PFSK-1 (cell line): ENCODE measurements at regions not wholly inside any gene's neighbourhood (a gene's known extent, or its start where the extent isn't known, plus 50 kb on each side); places are given as distances from the start of the nearest gene placed in this dataset.

ENCODE experiments used
- FOXP2 ChIP-seq: optimal IDR thresholded peaks from 2 replicates; pipeline ENCODE3; 2011; ENCODE audit warnings: borderline replicate concordance, control low read depth, inconsistent platforms; ENCODE audit not compliant: insufficient read depth; ENCODE audit errors: extremely low read length, extremely low read depth
- POLR2AphosphoS5 ChIP-seq: IDR thresholded peaks from 2 replicates; pipeline ENCODE4 v1.6.1; 2012; ENCODE audit warnings: low read depth, mild to moderate bottlenecking, control low read depth, low read length, moderate library complexity
- SIN3A ChIP-seq: IDR thresholded peaks from 2 replicates; pipeline ENCODE4 v1.6.1; 2012; ENCODE audit warnings: mild to moderate bottlenecking, low read length, moderate library complexity, borderline replicate concordance; ENCODE audit not compliant: insufficient read depth
- TAF1 ChIP-seq: IDR thresholded peaks from 2 replicates; pipeline ENCODE4 v1.6.1; 2012; ENCODE audit warnings: low read length, control low read depth, borderline replicate concordance; ENCODE audit not compliant: insufficient read depth
- TF ChIP-seq, protein P1 (sequence below), 2 experiments: IDR thresholded peaks; 2 replicates each; pipeline versions ENCODE4 v1.6.1 to v1.8.0; 2011 to 2012; ENCODE audit warnings: low read depth in 2 of 2, low read length in 2 of 2, control low read depth in 1 of 2, inconsistent platforms in 1 of 2, mild to moderate bottlenecking in 1 of 2, moderate library complexity in 1 of 2; ENCODE audit not compliant: insufficient read depth in 1 of 2

DNA sequence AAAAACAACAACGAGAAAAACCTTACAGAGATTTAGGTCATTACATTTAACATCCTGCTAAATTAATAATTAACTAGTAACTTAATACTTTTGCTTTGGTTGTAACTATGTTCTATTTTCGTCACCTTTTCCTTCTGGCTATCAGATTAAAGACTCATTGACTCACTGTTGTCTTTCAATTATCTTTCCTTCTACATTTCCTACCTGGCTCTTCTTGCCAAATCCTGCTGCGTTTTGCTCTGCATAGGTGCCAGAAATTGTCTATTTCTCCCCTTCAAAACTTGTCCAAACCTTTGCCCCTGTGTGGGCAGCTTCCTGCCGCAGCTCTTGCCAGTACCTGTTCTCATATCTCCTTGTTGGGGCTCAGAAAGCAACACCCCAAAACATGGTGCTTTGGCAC is 235.5 kb upstream of the ZNF608 start:
- TF ChIP-seq TAF1 (no peak), POLR2AphosphoS5 (no peak)
- TF ChIP-seq, protein P1, sequence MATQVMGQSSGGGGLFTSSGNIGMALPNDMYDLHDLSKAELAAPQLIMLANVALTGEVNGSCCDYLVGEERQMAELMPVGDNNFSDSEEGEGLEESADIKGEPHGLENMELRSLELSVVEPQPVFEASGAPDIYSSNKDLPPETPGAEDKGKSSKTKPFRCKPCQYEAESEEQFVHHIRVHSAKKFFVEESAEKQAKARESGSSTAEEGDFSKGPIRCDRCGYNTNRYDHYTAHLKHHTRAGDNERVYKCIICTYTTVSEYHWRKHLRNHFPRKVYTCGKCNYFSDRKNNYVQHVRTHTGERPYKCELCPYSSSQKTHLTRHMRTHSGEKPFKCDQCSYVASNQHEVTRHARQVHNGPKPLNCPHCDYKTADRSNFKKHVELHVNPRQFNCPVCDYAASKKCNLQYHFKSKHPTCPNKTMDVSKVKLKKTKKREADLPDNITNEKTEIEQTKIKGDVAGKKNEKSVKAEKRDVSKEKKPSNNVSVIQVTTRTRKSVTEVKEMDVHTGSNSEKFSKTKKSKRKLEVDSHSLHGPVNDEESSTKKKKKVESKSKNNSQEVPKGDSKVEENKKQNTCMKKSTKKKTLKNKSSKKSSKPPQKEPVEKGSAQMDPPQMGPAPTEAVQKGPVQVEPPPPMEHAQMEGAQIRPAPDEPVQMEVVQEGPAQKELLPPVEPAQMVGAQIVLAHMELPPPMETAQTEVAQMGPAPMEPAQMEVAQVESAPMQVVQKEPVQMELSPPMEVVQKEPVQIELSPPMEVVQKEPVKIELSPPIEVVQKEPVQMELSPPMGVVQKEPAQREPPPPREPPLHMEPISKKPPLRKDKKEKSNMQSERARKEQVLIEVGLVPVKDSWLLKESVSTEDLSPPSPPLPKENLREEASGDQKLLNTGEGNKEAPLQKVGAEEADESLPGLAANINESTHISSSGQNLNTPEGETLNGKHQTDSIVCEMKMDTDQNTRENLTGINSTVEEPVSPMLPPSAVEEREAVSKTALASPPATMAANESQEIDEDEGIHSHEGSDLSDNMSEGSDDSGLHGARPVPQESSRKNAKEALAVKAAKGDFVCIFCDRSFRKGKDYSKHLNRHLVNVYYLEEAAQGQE (IDR thresholded peaks at IDR 0.05; ENCODE audit: insufficient read depth in 1 of 2, low read depth in 2 of 2, low read length in 2 of 2), result no peak

DNA sequence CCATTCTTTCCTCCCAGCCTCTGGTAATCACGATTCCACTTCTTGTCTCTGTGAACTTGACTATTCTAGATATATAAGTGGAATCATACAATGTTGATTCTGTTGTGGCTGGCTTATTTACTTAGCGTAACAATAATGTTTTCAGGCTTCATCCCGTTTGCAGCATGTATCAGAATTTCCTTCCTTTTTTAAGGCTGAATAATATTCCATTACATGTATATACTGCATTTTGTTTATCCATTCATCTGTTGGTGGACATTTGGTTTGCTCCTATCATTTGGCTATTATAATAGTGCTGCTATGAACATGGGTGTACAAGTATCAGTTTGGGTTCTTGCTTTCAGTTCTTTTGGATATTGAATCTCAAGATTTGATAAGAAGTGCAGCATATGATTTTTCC is 239.7 kb upstream of the ZNF608 start:
- TF ChIP-seq SIN3A, result no peak
- TF ChIP-seq POLR2AphosphoS5, result no peak
- no peak for TF ChIP-seq FOXP2
- no peak for TF ChIP-seq TAF1
- TF ChIP-seq, protein P1 (IDR thresholded peaks at IDR 0.05; ENCODE audit: insufficient read depth in 1 of 2, low read depth in 2 of 2, low read length in 2 of 2), result no peak

DNA sequence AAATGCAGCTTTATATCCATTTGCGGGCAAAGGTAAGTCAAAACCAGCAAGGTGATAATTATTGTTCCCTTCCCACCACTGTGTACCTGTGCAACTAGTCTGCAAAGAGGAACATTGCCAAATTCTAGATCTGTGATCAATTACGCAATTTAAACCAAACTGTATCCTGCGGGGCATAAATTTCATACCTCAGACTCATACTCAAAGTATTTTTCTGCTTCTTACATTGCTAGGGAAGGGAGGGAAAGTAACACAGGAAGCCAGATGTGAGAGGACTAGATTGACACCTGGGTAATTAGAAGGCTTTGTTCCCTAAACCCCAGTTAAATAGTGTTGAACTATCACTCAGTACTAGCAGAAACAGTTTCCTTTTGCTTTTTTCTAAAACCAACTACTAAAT is 240.2 kb upstream of the ZNF608 start:
- TF ChIP-seq TAF1 (no peak), FOXP2 (no peak), POLR2AphosphoS5 (no peak), SIN3A (no peak)
- TF ChIP-seq, protein P1 (IDR thresholded peaks at IDR 0.05; ENCODE audit: insufficient read depth in 1 of 2, low read depth in 2 of 2, low read length in 2 of 2), result no peak

DNA sequence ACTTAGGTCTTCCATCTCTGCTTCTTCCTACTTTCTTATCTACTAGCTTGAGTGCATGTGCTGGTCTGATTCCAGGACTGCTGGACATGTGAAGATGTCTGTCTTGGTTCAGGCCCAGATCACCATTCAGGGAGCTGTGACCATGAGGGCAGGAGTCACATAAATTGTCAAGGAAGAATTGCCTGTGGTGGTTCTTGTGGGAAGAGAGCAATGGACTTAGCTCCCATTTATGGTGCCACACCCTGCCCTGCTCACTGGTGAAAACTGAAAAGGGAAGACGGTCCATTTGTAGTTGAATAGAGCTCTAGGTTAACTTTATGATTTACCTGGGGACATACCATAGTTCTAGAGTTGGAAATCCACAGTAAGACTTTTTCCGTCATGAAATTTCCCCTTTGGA is 244.3 kb upstream of the ZNF608 start:
- no peak for TF ChIP-seq FOXP2
- TF ChIP-seq POLR2AphosphoS5, result no peak
- TF ChIP-seq SIN3A, result no peak
- TF ChIP-seq TAF1, result no peak
- TF ChIP-seq, protein P1 (IDR thresholded peaks at IDR 0.05; ENCODE audit: insufficient read depth in 1 of 2, low read depth in 2 of 2, low read length in 2 of 2), result no peak

DNA sequence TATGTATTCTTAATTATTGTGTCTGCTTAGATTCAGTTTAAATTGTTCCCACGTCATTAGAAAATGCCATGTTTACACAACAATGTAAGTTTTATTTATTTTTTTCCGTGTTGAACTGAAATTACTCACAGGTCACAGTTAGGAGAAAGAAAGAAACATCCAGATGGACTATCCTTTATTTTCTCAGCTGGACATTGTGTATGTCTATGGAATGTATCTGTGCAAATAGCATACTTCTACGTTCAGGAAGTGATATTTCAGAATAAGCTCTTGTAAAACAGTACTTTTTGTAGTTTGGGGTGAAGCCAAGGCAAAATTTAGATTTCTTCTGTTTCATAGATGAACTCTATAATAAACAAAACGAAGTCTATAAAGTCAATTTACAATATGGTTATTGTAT is 249.0 kb upstream of the ZNF608 start:
- TF ChIP-seq SIN3A (no peak), FOXP2 (no peak), TAF1 (no peak), POLR2AphosphoS5 (no peak)
- TF ChIP-seq, protein P1 (IDR thresholded peaks at IDR 0.05; ENCODE audit: insufficient read depth in 1 of 2, low read depth in 2 of 2, low read length in 2 of 2), result no peak
